ENCODE measurements at regions not wholly inside any gene's neighbourhood (a gene's known extent, or its start where the extent isn't known, plus 50 kb on each side); places are given as distances from the start of the nearest gene placed in this dataset.

DNA sequence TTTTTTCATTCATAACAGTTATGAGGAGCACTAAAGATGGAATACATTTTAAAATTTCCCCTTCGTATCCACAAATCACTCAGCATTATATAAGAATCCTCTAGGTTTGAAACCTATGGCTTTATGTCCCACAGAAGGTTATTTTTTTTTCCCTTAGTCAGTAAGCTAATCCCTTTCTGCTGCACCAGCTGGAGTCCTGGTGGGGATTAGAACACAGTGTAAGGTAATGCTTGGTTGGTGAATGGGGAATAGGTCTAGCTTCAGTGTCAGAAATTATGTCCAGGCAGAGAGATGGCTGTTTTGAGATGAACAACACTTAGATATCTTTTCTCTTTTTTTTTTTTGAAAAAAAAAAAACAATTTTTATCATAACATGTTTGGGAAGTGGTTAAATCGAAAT lies 116.6 kb downstream of the RASGEF1B start:
- TF ChIP-seq TAF1 (IDR thresholded peaks at IDR 0.05; ENCODE audit: low read depth) (no peak), REST (IDR thresholded peaks at IDR 0.05; ENCODE audit: low read depth) (no peak), RAD21 (IDR thresholded peaks at IDR 0.05; ENCODE audit: low read depth) (no peak), EP300 (IDR thresholded peaks at IDR 0.05; ENCODE audit: borderline replicate concordance) (no peak), YY1 (IDR thresholded peaks at IDR 0.05; ENCODE audit: low read depth) (no peak), CEBPB (IDR thresholded peaks at IDR 0.05) (no peak), CREB1 (IDR thresholded peaks at IDR 0.05; ENCODE audit: low read depth) (no peak), MAX (IDR thresholded peaks at IDR 0.05) (no peak), FOXM1 (IDR thresholded peaks at IDR 0.05; ENCODE audit: borderline replicate concordance, low read depth) (no peak), TCF12 (IDR thresholded peaks at IDR 0.05; ENCODE audit: low read depth) (no peak)
- TF ChIP-seq, protein P1, sequence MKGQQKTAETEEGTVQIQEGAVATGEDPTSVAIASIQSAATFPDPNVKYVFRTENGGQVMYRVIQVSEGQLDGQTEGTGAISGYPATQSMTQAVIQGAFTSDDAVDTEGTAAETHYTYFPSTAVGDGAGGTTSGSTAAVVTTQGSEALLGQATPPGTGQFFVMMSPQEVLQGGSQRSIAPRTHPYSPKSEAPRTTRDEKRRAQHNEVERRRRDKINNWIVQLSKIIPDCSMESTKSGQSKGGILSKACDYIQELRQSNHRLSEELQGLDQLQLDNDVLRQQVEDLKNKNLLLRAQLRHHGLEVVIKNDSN (IDR thresholded peaks at IDR 0.05) = no peak

All from Ishikawa (cell line).